GM20000 (cell line): ENCODE measurements at regions not wholly inside any gene's neighbourhood (a gene's known extent, or its start where the extent isn't known, plus 50 kb on each side); places are given as distances from the start of the nearest gene placed in this dataset.

Experiments used
- DNase-seq: peaks from one replicate; pipeline ENCODE4 v3.0.0; 2012; ENCODE audit warnings: low spot score
- CTCF ChIP-seq: IDR thresholded peaks from 2 replicates; pipeline ENCODE4 v1.5.1; 2012; ENCODE audit warnings: mild to moderate bottlenecking, control low read depth; ENCODE audit errors: extremely low read depth, missing control alignments

- no peak for TF ChIP-seq CTCF
- DNase-seq, result no peak
Observed at GRCh38 chr2:16548036-16548435, 117.6 kb downstream of the CYRIA start.

GRCh38 chr2:16546128-16546754 is 119.4 kb downstream of the CYRIA start:
- no peak for TF ChIP-seq CTCF
- peak; percentile 23 for DNase-seq

GRCh38 chr2:16538707-16539106 is 126.9 kb downstream of the CYRIA start:
- no peak for TF ChIP-seq CTCF
- DNase-seq, result no peak

- DNase-seq, result no peak
Observed at GRCh38 chr2:16537347-16537746, 128.3 kb downstream of the CYRIA start.

GRCh38 chr2:16526193-16526592 is 139.4 kb downstream of the CYRIA start:
- TF ChIP-seq CTCF, result no peak
- no peak for DNase-seq

More at GRCh38 chr2:16537347-16537746, 128.3 kb downstream of the CYRIA start:
- no peak for TF ChIP-seq CTCF

- peak; percentile 55 for DNase-seq
- TF ChIP-seq CTCF, result peak; percentile 63
Observed at GRCh38 chr2:16525265-16525887, 140.3 kb downstream of the CYRIA start.

- DNase-seq, result no peak
Observed at GRCh38 chr2:16523711-16524110, 141.9 kb downstream of the CYRIA start.

More at GRCh38 chr2:16523711-16524110, 141.9 kb downstream of the CYRIA start:
- TF ChIP-seq CTCF, result no peak
